DMS79 treated with DMSO at 0.1 percent for 48 hours (cell line): ENCODE measurements at regions not wholly inside any gene's neighbourhood (a gene's known extent, or its start where the extent isn't known, plus 50 kb on each side); places are given as distances from the start of the nearest gene placed in this dataset.

Experiments
- DNase-seq: peaks from one replicate; lab custom pipeline; 2025; lab: John Stamatoyannopoulos, UW

- DNase-seq, result no peak
Observed at GRCh38 chr2:163541943-163542342, 193.9 kb downstream of the FIGN start.

- DNase-seq, result no peak
Observed at GRCh38 chr2:163541495-163541894, 194.3 kb downstream of the FIGN start.

- DNase-seq, result no peak
Observed at GRCh38 chr2:163528640-163529217, 207.1 kb downstream of the FIGN start.

DNA sequence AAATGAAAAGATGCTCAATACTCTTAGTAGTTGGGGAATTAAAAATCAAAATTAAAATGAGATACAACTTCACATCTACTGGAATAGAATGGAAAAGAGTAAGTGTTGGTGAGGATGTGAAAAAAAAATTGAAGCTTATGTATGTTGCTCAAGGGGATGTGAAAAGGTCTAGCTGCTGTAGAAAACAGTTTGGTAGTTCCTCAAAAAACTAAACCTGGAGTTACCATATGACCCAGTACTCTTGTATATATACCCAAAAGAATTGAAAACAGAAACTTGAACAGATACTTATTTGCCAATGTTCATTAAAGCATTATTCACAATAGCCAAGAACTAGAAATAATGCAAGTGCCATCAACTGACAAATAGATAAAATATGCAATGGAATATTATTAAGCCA lies 208.4 kb downstream of the FIGN start:
- DNase-seq, result no peak

DNA sequence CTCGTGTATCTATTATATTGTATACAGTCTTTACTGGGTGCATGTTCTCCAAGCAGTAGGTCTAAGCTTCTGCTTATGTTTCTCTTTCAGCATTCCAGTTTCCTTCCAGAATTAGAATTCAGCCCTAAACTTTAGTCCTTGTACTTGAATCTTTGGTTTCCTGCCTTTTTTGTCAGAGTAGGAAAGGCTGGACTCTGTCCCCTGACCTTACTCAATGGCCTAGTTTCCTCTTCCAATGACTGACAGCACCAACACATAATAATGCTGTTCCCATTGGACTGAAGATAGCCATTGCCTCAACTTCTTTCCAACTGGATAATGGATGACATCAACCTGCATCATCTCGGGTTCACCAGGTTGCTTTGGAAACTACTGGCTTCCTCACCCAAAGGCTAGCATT lies 217.0 kb downstream of the FIGN start:
- no peak for DNase-seq

DNA sequence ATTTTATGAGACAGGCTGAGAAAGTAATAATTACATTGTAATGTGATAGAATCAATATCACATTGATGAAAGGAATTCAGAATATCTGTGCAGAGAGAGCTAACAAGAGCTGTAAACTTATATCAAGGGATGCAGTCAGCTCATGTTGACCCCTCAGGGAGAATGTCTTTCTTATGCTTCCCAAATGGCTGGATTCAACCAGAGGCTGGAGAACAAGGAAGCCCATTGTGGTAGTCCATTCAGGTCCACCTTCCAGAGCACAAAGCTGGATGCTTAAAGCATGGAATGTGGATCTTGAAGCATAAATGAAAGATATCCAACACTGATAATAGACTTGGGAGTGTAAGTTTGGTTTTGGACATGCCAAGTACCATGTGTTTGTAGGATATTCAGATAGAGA lies 220.0 kb downstream of the FIGN start:
- no peak for DNase-seq

GRCh38 chr2:163505281-163505680 lies 230.5 kb downstream of the FIGN start:
- no peak for DNase-seq

DNA sequence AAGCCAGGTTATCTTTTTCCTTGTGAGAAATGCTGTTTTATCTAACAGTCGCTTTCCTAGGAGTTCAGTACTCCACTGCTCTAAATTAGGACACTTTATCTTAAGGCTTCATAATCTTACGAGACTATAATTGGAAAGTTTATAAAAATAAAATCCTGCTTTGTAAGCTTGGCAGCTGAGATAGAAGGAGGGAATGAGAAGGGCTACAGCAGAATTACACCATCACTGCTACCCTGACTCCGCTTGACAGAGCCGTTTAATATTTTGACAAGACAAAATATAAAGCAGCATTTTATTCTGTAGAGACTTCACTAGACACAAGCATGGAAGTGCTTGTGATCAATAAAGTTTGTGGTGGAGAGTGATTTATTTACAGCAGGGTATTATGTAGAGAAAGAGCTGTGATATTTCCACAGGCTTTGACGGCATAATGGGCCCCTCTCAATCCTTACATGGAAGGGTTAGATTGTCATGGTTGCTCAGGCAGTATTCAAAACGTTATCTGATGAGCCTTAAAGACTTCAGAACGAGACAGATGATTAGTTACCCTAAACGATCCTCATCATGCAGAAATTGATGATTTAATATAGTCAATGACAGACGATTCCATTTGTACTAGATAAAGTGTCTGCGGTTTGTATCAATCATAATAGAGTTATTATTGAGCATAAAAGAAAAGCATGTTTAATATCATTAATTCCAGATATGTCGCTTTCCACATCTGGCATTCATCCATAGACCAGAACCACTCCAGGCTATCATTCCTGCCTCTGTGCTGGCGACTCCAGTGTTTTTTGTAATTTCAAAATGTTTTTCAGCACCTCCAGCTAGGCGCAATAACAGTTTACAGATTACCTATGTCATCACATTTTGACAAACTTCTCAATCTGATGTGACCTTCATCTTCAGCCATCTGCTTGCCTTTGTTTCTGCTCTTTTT lies 242.2 kb downstream of the FIGN start:
- DNase-seq, result no peak

- DNase-seq, result no peak
Observed at GRCh38 chr2:163491850-163492249, 244.0 kb downstream of the FIGN start.

DNA sequence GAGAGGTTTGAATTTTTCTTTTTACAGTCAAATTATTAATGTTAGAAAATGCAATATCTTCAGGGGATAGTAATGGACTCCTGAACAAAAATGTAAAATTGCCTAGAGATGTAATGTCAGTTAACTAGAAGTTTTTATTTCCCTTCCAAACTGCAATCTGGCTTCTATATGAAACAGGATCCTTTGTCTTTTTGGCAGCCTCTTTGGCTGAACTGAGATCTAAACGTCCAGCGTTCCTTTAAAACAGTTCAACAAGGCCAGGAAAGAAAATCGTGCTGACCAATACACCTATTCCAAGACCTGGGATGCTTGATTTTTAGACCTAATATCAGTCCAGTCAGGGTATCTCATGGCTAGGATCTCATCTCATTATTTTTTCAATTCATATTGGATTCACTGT lies 245.5 kb downstream of the FIGN start:
- DNase-seq, result no peak

- DNase-seq, result no peak
Observed at GRCh38 chr2:163481515-163481914, 254.3 kb downstream of the FIGN start.

GRCh38 chr2:163479599-163479998 lies 256.2 kb downstream of the FIGN start:
- DNase-seq, result no peak

- DNase-seq, result no peak
Observed at GRCh38 chr2:163475815-163476214, 260.0 kb downstream of the FIGN start.

- DNase-seq, result no peak
Observed at GRCh38 chr2:163474889-163475288, 260.9 kb downstream of the FIGN start.

DNA sequence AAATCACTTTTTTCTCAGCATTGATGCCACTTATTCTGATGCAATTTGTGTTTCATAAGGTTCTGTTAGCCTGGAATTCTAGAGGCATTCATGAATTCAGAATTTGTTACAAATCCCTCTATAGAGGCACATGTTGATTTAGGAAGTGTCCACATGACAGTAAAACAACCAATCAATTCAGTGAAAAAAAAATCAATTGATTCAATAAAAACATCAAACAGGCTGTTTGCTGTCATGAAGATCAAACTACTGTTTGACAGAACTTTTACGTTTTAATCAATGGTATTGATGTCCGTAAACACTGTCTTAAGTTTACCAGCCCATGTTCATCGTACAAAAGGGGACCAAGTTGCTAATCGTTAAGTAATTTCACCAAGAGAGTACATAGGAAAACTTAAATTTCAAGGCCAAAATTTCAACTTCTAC lies 261.5 kb downstream of the FIGN start:
- DNase-seq, result no peak

DNA sequence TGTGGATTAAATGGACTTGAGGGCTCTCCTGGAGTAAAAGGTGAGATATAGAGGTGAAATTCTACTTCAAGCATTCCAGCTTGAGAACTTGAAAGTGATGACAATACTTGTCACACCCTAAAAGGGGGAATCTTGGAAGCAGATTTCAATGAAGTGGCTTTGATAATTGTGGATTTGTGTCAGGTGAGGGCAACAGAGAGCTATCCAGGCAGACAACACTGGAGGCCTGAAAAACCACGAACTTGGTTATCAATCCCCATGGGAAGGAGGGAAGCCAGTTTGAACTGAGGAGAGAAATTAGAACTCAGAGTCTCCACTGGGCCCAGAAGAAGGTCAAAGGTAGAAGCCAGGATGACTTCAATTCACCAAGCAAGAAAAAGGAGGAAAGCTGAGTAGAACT lies 263.9 kb downstream of the FIGN start:
- DNase-seq, result no peak

DNA sequence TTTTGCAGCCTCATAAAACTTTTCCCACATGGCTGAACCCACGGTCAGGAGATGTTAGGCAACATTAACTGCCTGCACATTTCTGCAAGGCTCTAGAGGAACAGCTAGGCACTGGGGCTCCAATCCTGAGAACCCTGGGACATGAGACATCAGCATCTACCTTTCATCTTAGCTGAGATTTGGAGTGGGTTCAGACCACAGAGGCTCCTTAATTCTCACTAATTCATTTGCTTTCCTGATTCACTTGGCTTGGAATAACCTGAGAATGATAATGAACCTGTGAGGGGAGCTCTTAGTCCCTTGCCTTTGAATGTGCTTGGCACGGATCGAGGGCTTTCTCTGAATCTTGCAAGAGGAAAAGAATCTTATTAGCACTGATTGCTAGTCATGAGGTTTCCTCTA lies 266.2 kb downstream of the FIGN start:
- no peak for DNase-seq

DNA sequence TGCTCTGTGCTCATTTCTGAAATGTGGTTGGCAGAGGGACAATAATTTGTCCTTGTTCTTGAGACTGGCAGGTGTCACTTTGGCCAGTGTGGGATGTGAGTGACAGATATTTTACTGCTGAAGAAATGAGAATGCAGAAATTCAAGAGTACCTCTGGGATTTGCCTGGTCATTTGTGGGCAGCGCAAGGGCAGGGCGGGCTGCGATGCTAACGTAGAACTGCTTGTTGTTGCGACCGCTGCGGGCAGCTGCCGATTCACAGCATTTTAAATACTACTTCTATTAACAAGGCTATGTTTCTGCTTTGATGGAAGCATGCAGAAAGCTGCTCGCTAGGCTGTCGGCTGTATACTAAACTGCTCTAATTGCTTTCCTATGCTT lies 268.6 kb downstream of the FIGN start:
- DNase-seq, result no peak

GRCh38 chr2:163466331-163467250 lies 269.2 kb downstream of the FIGN start:
- no peak for DNase-seq

GRCh38 chr2:163465440-163465839 lies 270.4 kb downstream of the FIGN start:
- DNase-seq, result no peak

DNA sequence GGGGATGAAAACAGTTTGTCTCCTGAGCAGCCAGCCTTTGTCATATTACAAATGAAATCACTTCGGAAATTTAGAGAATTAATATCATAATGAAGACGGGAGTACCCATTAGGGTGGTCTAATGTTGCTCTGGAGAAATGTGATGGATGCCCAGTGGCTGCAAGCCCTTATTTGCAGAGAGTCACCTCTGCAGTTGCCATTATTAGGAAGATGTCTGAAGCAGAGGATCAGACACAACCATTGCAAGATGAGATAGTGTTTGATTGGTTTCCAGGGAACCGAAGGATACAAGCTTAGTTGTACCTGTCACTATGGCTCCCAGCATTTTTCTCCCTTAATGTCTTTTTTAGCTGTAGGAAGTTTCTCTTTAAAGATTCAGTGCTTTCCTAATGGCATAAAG lies 272.4 kb downstream of the FIGN start:
- DNase-seq, result no peak

DNA sequence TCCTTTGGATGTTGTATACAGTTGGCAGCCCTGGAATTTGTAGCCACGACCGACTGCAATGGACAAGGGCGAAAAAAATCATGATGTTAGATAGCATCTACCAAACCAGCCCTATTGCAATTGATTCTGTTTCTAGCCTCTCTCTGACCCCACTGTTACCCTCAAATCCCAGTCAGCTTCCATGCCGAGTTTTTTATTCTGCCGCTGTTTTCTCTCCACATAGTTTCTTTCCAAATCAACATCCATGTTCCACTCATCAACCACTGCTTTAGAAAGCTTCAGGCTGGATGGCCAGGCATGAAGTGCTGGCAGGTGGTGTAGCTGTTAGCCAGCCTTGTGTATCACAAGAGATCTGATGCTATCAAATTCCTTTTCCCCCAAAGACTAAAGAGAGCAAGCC lies 272.8 kb downstream of the FIGN start:
- no peak for DNase-seq

GRCh38 chr2:163459986-163460385 lies 275.8 kb downstream of the FIGN start:
- DNase-seq, result no peak
